ENCODE measurements at regions not wholly inside any gene's neighbourhood (a gene's known extent, or its start where the extent isn't known, plus 50 kb on each side); places are given as distances from the start of the nearest gene placed in this dataset.

- DNase-seq (ENCODE audit: low read depth): no peak
- no peak overlapping the region for H3K4me3 ChIP-seq (ENCODE audit: low read depth, low read length)
- no peak for TF ChIP-seq CTCF (conservative IDR thresholded peaks at IDR 0.05; ENCODE audit: low read depth, low read length)
Measured at GRCh38 chr16:62586128-62586862, 550.1 kb upstream of the CDH8 start.

- no peak overlapping the region for H3K4me3 ChIP-seq (ENCODE audit: low read depth, low read length)
- TF ChIP-seq CTCF (conservative IDR thresholded peaks at IDR 0.05; ENCODE audit: low read depth, low read length): no peak
- DNase-seq (ENCODE audit: low read depth): no peak
Measured at GRCh38 chr16:62585041-62585545, 548.9 kb upstream of the CDH8 start.

- TF ChIP-seq CTCF (conservative IDR thresholded peaks at IDR 0.05; ENCODE audit: low read depth, low read length): no peak
- no peak for DNase-seq (ENCODE audit: low read depth)
Measured at GRCh38 chr16:62583414-62583813, 547.2 kb upstream of the CDH8 start.

GRCh38 chr16:62573466-62573865 is 537.2 kb upstream of the CDH8 start:
- DNase-seq (ENCODE audit: low read depth): no peak
- no peak overlapping the region for H3K4me3 ChIP-seq (ENCODE audit: low read depth, low read length)
- no peak for TF ChIP-seq CTCF (conservative IDR thresholded peaks at IDR 0.05; ENCODE audit: low read depth, low read length)

More at GRCh38 chr16:62583414-62583813, 547.2 kb upstream of the CDH8 start:
- no peak overlapping the region for H3K4me3 ChIP-seq (ENCODE audit: low read depth, low read length)

- no peak for TF ChIP-seq CTCF (conservative IDR thresholded peaks at IDR 0.05; ENCODE audit: low read depth, low read length)
- no peak overlapping the region for H3K4me3 ChIP-seq (ENCODE audit: low read depth, low read length)
- DNase-seq (ENCODE audit: low read depth): no peak
Measured at GRCh38 chr16:62568926-62569325, 532.7 kb upstream of the CDH8 start.

- no peak overlapping the region for H3K4me3 ChIP-seq (ENCODE audit: low read depth, low read length)
- DNase-seq (ENCODE audit: low read depth): no peak
- TF ChIP-seq CTCF (conservative IDR thresholded peaks at IDR 0.05; ENCODE audit: low read depth, low read length): no peak
Measured at GRCh38 chr16:62565706-62566105, 529.5 kb upstream of the CDH8 start.

- TF ChIP-seq CTCF (conservative IDR thresholded peaks at IDR 0.05; ENCODE audit: low read depth, low read length): no peak
- DNase-seq (ENCODE audit: low read depth): no peak
Measured at GRCh38 chr16:62564291-62564690, 528.1 kb upstream of the CDH8 start.

More at GRCh38 chr16:62564291-62564690, 528.1 kb upstream of the CDH8 start:
- H3K4me3 ChIP-seq (ENCODE audit: low read depth, low read length): no peak overlapping the region
